ENCODE measurements at regions not wholly inside any gene's neighbourhood (a gene's known extent, or its start where the extent isn't known, plus 50 kb on each side); places are given as distances from the start of the nearest gene placed in this dataset.

DNA sequence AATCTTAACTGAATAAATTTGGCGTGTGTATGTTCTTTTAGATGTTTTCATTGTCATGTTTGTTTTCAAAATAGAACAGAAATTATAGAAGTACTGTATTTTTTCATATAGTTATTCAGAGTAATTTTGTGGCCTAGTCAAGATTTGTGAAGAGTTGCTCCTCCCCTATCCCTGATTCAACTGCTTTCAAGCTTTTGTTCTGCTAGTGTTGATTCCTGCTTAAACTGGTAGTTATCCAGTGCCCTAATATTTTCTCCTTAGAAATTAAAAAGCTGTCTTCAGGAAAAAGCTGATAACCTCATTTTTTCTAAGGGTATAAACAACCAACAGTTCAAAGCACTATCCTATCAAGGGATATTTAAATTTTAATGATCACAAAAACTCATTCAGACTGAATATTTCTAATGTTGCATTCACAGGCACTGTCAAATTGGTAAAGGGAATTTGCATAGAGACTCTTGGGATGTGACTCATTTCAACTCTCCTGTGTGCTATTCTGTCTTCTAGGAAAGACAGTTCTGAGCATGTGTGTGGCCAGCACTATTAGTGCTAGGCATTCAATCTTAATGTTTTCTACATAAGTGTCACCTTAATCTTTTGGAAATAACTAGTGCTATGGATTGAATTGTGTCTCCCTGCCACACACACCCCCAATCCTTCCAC is 1776.0 kb downstream of the LRRC4C start (continued):
- no peak for TF ChIP-seq SIN3A (IDR thresholded peaks at IDR 0.05; ENCODE audit: borderline replicate concordance, low read depth, low read length)
- TF ChIP-seq ELF1 (IDR thresholded peaks at IDR 0.05): no peak

DNA sequence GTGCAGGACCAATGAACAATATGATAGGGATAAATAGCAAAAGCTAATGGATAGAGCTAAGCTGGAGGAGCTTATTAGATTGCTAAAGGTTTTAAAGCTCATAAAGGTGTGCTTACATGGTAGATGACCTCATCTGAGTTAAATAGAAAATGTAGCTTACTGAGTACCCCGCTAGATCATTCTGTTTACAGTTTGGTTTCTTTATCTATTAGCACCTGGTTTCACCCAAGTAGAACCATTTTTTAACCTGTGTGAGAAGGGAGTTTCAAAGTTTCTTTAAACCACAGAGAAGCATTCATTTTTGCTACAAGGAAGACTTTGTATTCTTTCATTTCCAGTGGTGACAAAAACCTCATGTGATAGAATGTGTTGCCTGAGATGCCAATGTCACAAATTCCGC is 1778.0 kb downstream of the LRRC4C start:
- Histone ChIP-seq H3K79me2 (ENCODE audit: insufficient read depth) (no peaks in the 10 kb centered on the region), H3K27me3 (ENCODE audit: insufficient read depth) (no peaks in the 10 kb centered on the region), H3K4me1 (ENCODE audit: control insufficient read depth in 1 of 2, insufficient read depth in 2 of 2, low read depth in 1 of 2, low read length in 1 of 2) (no peaks in the 10 kb centered on the region), H3K36me3 (replicated peaks in 1 of 2; ENCODE audit: control insufficient read depth in 1 of 2, insufficient read depth in 2 of 2, low read length in 1 of 2) (no peaks in the 10 kb centered on the region), H3K9me3 (no peaks in the 10 kb centered on the region), H3K9me2 (no peaks in the 10 kb centered on the region), H3K4me2 (no peak overlapping the region), H2AFZ (ENCODE audit: low read depth) (no peak overlapping the region), H4K20me1 (ENCODE audit: insufficient read depth) (no peaks in the 10 kb centered on the region), H3K9ac (no peak overlapping the region), H3K4me3 (ENCODE audit: low read depth in 2 of 2, low read length in 1 of 2) (no peak overlapping the region), H3K27ac (ENCODE audit: low read depth in 2 of 2, low read length in 1 of 2) (no peak overlapping the region), H3F3A (replicated peaks; ENCODE audit: insufficient read depth) (no peaks in the 10 kb centered on the region)
- DNase-seq: no peak
- 0% methylated on average over 2 of the region's 2 CpGs for WGBS (ENCODE audit: low lambda C conversion rate)
- CTCF ChIA-PET: no interaction called here
- POLR2A ChIA-PET: no interaction called here
- TF ChIP-seq MXI1 (IDR thresholded peaks at IDR 0.05; ENCODE audit: low read depth, low read length): no peak
- no peak for TF ChIP-seq EP300 (IDR thresholded peaks at IDR 0.05; ENCODE audit: borderline replicate concordance in 1 of 2, low read depth in 1 of 2, low read length in 1 of 2)
- TF ChIP-seq REST (IDR thresholded peaks at IDR 0.05; ENCODE audit: low read depth, low read length): no peak
- TF ChIP-seq TAF1 (IDR thresholded peaks at IDR 0.05; ENCODE audit: borderline replicate concordance, low read depth, low read length): no peak

DNA sequence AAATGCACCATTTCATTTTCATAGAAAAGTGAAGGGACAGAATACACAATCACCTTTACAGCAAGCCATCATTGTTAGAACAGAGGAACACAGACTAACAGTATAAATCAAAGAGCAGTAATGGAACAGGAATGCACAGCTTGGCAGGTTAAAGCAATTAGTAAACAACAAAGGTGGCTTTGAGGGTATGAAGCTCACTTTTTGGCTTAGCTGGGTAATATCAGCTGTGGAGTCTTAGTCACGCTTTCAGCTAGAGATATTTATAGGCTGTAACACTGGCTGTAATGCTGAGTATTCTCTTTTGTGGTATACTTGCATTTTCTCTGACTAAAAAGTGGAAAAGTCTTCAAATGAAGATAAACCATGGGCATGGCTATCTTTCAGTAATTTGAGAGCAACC is 1780.5 kb downstream of the LRRC4C start:
- no peaks in the 10 kb centered on the region for H3K4me1 ChIP-seq (ENCODE audit: control insufficient read depth in 1 of 2, insufficient read depth in 2 of 2, low read depth in 1 of 2, low read length in 1 of 2)
- no peaks in the 10 kb centered on the region for H4K20me1 ChIP-seq (ENCODE audit: insufficient read depth)
- no peak overlapping the region for H3K9ac ChIP-seq
- no peaks in the 10 kb centered on the region for H3K79me2 ChIP-seq (ENCODE audit: insufficient read depth)
- H3K9me3 ChIP-seq: no peaks in the 10 kb centered on the region
- H3K27ac ChIP-seq (ENCODE audit: low read depth in 2 of 2, low read length in 1 of 2): no peak overlapping the region
- no peaks in the 10 kb centered on the region for H3K27me3 ChIP-seq (ENCODE audit: insufficient read depth)
- no peak overlapping the region for H3K4me2 ChIP-seq
- ChIA-PET CTCF (no interaction called here), POLR2A (no interaction called here)
- no peak overlapping the region for H2AFZ ChIP-seq (ENCODE audit: low read depth)
- WGBS (ENCODE audit: low lambda C conversion rate): 0% methylated on average over 1 of the region's 1 CpG
- no peaks in the 10 kb centered on the region for H3K9me2 ChIP-seq
- no peak overlapping the region for H3K4me3 ChIP-seq (ENCODE audit: low read depth in 2 of 2, low read length in 1 of 2)
- DNase-seq: no peak
- no peaks in the 10 kb centered on the region for H3K36me3 ChIP-seq (replicated peaks in 1 of 2; ENCODE audit: control insufficient read depth in 1 of 2, insufficient read depth in 2 of 2, low read length in 1 of 2)
- no peak for TF ChIP-seq ELF1 (IDR thresholded peaks at IDR 0.05)
- TF ChIP-seq RAD21 (IDR thresholded peaks at IDR 0.05; ENCODE audit: low read length): no peak
- no peak for TF ChIP-seq TAF1 (IDR thresholded peaks at IDR 0.05; ENCODE audit: borderline replicate concordance, low read depth, low read length)
- TF ChIP-seq RXRA (IDR thresholded peaks at IDR 0.05; ENCODE audit: borderline replicate concordance, low read depth): no peak
- no peak for TF ChIP-seq POLR2AphosphoS5 (IDR thresholded peaks at IDR 0.05; ENCODE audit: low read depth, low read length)
- TF ChIP-seq MEF2A (IDR thresholded peaks at IDR 0.05; ENCODE audit: borderline replicate concordance, low read depth): no peak
- no peak for TF ChIP-seq MXI1 (IDR thresholded peaks at IDR 0.05; ENCODE audit: low read depth, low read length)
- TF ChIP-seq GATA2 (CRISPR knock-in tag; IDR thresholded peaks at IDR 0.05): no peak
- no peak for TF ChIP-seq GABPA (IDR thresholded peaks at IDR 0.05; ENCODE audit: low read depth)
- no peaks in the 10 kb centered on the region for H3F3A ChIP-seq (replicated peaks; ENCODE audit: insufficient read depth)

Measured in SK-N-SH (cell line).